Glutamatergic neuron (in vitro differentiated cells): ENCODE measurements at regions not wholly inside any gene's neighbourhood (a gene's known extent, or its start where the extent isn't known, plus 50 kb on each side); places are given as distances from the start of the nearest gene placed in this dataset.

Experiments used
- DNase-seq: peaks from one replicate; pipeline ENCODE4 v3.0.0; 2022
- H3K27ac Mint-ChIP-seq: one replicate; pipeline ENCODE4 v1.8.0; 2020; ENCODE audit warnings: mild to moderate bottlenecking, mixed read lengths, inconsistent platforms; ENCODE audit not compliant: unreplicated experiment
- H3K27me3 Mint-ChIP-seq: one replicate; pipeline ENCODE4 v1.8.0; 2020; ENCODE audit warnings: mild to moderate bottlenecking, moderate library complexity, mixed read lengths, inconsistent platforms; ENCODE audit not compliant: unreplicated experiment
- H3K36me3 Mint-ChIP-seq: one replicate; pipeline ENCODE4 v1.8.0; 2020; ENCODE audit warnings: mild to moderate bottlenecking, mixed read lengths, inconsistent platforms; ENCODE audit not compliant: unreplicated experiment
- H3K4me1 Mint-ChIP-seq: one replicate; pipeline ENCODE4 v1.8.0; 2020; ENCODE audit warnings: mild to moderate bottlenecking, low read depth, mixed read lengths, inconsistent platforms; ENCODE audit not compliant: unreplicated experiment
- H3K4me3 Mint-ChIP-seq: one replicate; pipeline ENCODE4 v1.8.0; 2020; ENCODE audit warnings: mild to moderate bottlenecking, mixed read lengths, inconsistent platforms; ENCODE audit not compliant: unreplicated experiment
- H3K9me3 Mint-ChIP-seq: one replicate; pipeline ENCODE4 v1.8.0; 2020; ENCODE audit warnings: mild to moderate bottlenecking, moderate library complexity, mixed read lengths, inconsistent platforms; ENCODE audit not compliant: unreplicated experiment
- TF ChIP-seq, protein P1 (sequence below): fragments of 200-600 bp; sonication (generic); IDR thresholded peaks from one replicate; pipeline ENCODE4 v1.5.0; 2021; ENCODE audit not compliant: partially characterized antibody, unreplicated experiment

DNA sequence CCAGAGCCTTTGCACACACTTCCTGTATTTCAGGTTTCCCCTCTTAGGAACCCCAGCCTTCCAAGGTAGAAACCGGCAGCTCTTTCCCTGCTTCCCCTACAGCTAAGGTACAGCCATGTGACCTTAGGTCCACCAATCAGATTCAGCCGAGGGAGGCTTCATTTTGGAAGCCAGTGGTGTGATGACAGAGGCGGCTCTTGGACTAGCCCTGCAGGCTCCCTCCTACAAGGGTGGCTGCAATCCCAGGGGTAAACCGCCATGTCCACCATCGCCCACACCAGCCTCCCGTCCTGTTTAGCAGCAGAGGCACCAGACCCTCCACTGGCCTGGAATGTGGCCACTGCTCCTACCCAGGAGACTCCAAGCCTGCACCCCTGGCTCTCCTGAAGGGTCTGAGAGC lies 65.6 kb downstream of the SERPINA3 start:
- Mint-ChIP-seq H3K4me3 (no peak overlapping the region), H3K27ac (no peak overlapping the region), H3K36me3 (no peaks in the 10 kb centered on the region), H3K27me3 (peaks cover 3% of the 10 kb centered on the region), H3K4me1 (peaks cover 1% of the 10 kb centered on the region), H3K9me3 (peaks cover 2% of the 10 kb centered on the region)
- no peak for DNase-seq
- TF ChIP-seq, protein P1, sequence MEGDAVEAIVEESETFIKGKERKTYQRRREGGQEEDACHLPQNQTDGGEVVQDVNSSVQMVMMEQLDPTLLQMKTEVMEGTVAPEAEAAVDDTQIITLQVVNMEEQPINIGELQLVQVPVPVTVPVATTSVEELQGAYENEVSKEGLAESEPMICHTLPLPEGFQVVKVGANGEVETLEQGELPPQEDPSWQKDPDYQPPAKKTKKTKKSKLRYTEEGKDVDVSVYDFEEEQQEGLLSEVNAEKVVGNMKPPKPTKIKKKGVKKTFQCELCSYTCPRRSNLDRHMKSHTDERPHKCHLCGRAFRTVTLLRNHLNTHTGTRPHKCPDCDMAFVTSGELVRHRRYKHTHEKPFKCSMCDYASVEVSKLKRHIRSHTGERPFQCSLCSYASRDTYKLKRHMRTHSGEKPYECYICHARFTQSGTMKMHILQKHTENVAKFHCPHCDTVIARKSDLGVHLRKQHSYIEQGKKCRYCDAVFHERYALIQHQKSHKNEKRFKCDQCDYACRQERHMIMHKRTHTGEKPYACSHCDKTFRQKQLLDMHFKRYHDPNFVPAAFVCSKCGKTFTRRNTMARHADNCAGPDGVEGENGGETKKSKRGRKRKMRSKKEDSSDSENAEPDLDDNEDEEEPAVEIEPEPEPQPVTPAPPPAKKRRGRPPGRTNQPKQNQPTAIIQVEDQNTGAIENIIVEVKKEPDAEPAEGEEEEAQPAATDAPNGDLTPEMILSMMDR, result no peak

DNA sequence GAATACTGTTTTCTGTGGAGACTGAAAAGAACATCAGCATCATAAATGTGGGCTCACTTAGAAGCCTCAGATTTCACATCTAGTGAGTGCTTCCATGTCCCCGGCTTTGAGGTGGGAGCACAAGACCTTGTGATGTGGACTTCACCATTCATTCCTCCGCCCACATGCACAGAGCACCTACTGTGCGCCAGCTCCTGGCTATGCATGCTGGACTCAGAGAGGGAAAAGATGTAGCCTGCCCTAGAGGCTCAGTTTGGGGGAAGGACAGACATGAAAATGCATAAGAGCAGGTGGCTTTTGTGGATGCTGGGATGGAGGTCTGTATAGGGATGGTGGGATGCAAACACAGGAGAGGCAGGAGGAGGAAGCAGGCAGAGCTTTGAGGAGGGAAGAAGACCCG lies 65.0 kb downstream of the SERPINA3 start:
- no peak overlapping the region for H3K27ac Mint-ChIP-seq
- TF ChIP-seq, protein P1, result no peak
- H3K9me3 Mint-ChIP-seq, result peaks cover 2% of the 10 kb centered on the region
- H3K36me3 Mint-ChIP-seq, result no peaks in the 10 kb centered on the region
- H3K4me3 Mint-ChIP-seq, result no peak overlapping the region
- peaks cover 1% of the 10 kb centered on the region for H3K4me1 Mint-ChIP-seq
- peaks cover 3% of the 10 kb centered on the region for H3K27me3 Mint-ChIP-seq
- DNase-seq, result no peak

DNA sequence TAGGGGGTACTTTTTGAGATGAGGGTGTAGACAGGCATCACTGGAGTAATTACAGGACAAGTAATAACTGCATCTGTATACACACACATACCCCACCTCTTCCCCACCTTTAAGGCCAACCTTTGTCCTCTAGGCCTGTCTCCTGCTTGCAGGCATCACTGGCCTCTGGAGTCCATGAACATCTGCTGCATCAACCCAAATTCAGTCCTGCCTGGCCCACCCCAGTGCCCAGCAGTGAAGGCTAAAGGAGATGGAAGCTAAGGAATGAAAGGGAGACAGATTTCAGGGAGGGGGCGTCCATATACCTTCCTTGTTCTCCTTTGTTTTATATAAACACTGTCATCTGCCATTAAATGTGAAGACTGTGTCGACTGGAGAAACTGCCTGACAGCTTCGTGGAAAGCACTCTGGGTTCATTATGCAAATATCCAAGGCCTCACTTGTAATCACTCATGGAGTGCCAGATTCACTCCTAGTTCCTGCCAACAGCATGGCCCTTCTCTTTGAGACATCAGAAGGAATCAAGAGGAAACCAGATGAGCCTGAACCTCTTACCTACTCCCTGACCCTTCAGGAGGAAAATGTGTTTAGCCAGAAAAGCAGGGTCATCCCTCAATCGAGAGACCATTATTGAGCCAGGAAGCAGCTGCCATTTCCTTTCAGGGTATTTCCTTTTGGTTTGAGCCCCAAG lies 64.4 kb downstream of the SERPINA3 start:
- DNase-seq, result no peak
- H3K9me3 Mint-ChIP-seq, result peaks cover 2% of the 10 kb centered on the region
- TF ChIP-seq, protein P1, result no peak
- H3K27me3 Mint-ChIP-seq, result peaks cover 3% of the 10 kb centered on the region
- H3K27ac Mint-ChIP-seq, result no peak overlapping the region
- peaks cover 1% of the 10 kb centered on the region for H3K4me1 Mint-ChIP-seq
- no peaks in the 10 kb centered on the region for H3K36me3 Mint-ChIP-seq
- H3K4me3 Mint-ChIP-seq, result no peak overlapping the region

DNA sequence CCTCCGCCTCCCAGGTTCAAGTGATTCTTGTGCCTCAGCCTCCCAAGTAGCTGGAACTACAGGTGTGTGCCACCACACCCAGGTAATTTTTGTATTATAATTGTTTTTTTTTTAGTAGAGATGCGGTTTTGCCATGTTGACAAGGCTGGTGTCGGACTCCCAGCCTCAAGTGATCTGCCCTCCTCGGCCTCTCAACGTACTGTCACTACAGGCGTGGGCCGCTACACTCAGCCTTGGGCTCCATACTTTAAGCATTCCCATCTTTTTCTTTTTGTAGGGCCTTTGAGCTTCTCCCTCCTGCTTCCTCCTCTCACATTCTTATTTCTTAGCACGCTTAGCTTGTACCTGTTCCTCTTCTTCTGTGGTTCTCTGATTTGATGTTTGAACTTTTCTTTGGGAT lies 62.8 kb downstream of the SERPINA3 start:
- Mint-ChIP-seq H3K9me3 (peaks cover 2% of the 10 kb centered on the region), H3K27ac (no peak overlapping the region), H3K27me3 (peaks cover 1% of the 10 kb centered on the region), H3K36me3 (no peaks in the 10 kb centered on the region), H3K4me3 (no peak overlapping the region), H3K4me1 (peaks cover 1% of the 10 kb centered on the region)
- DNase-seq, result no peak
- TF ChIP-seq, protein P1, result no peak

DNA sequence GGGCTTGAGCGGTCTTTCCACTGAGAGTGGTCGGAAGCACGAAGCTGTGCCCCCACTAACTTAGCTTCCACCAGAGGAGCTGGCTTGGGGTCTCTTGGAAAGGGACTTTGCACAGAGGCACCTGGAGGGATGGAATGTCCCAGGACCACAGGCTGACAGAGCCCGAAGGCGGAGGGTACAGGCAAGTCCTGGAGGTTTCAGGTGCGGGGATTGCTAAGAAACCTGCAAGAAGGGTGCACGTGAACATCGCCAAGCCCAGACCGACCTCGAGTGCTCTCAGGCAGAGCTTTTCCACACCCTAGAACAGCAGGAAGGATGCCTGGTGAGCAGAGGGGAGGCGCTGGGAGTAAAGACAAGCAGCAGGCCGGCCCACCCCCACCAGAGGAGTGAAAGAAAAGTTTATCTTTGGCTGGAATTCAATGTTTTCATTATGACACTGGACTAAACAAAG lies 61.6 kb downstream of the SERPINA3 start:
- H3K4me1 Mint-ChIP-seq, result no peaks in the 10 kb centered on the region
- H3K9me3 Mint-ChIP-seq, result no peaks in the 10 kb centered on the region
- H3K4me3 Mint-ChIP-seq, result no peak overlapping the region
- no peak overlapping the region for H3K27ac Mint-ChIP-seq
- no peaks in the 10 kb centered on the region for H3K36me3 Mint-ChIP-seq
- H3K27me3 Mint-ChIP-seq, result peaks cover 1% of the 10 kb centered on the region
- TF ChIP-seq, protein P1, result no peak
- DNase-seq, result no peak
